ENCODE measurements at regions not wholly inside any gene's neighbourhood (a gene's known extent, or its start where the extent isn't known, plus 50 kb on each side); places are given as distances from the start of the nearest gene placed in this dataset.

GRCh38 chr5:116810951-116811350, 236.3 kb upstream of the SEMA6A start:
- no peaks in the 10 kb centered on the region for H3K9me3 ChIP-seq (replicated peaks; ENCODE audit: low read length)
- no peaks in the 10 kb centered on the region for H3K36me3 ChIP-seq (ENCODE audit: insufficient read depth, low read length)
- no peak overlapping the region for H3K9ac ChIP-seq (ENCODE audit: low read depth, low read length)
- no peaks in the 10 kb centered on the region for H3K4me1 ChIP-seq (ENCODE audit: control insufficient read depth, insufficient read depth, low read length)
- H3K4me3 ChIP-seq (ENCODE audit: low read length): no peak overlapping the region
- H3K4me2 ChIP-seq (ENCODE audit: low read length): no peak overlapping the region
- H3K27me3 ChIP-seq (ENCODE audit: control insufficient read depth, insufficient read depth, low read length): no peaks in the 10 kb centered on the region

- Histone ChIP-seq H3K4me3 (ENCODE audit: low read length) (no peak overlapping the region), H3K27me3 (ENCODE audit: control insufficient read depth, insufficient read depth, low read length) (no peaks in the 10 kb centered on the region), H3K4me1 (ENCODE audit: control insufficient read depth, insufficient read depth, low read length) (no peaks in the 10 kb centered on the region), H3K9ac (ENCODE audit: low read depth, low read length) (no peak overlapping the region), H3K4me2 (ENCODE audit: low read length) (no peak overlapping the region), H3K9me3 (replicated peaks; ENCODE audit: low read length) (no peaks in the 10 kb centered on the region), H3K36me3 (ENCODE audit: insufficient read depth, low read length) (no peaks in the 10 kb centered on the region)
Measured at GRCh38 chr5:116806836-116807235, 232.2 kb upstream of the SEMA6A start.

- Histone ChIP-seq H3K9me3 (replicated peaks; ENCODE audit: low read length) (no peaks in the 10 kb centered on the region), H3K9ac (ENCODE audit: low read depth, low read length) (no peak overlapping the region), H3K36me3 (ENCODE audit: insufficient read depth, low read length) (no peaks in the 10 kb centered on the region), H3K4me2 (ENCODE audit: low read length) (no peak overlapping the region), H3K4me1 (ENCODE audit: control insufficient read depth, insufficient read depth, low read length) (no peaks in the 10 kb centered on the region), H3K4me3 (ENCODE audit: low read length) (no peak overlapping the region), H3K27me3 (ENCODE audit: control insufficient read depth, insufficient read depth, low read length) (no peaks in the 10 kb centered on the region)
Measured at GRCh38 chr5:116799401-116799800, 224.8 kb upstream of the SEMA6A start.

GRCh38 chr5:116795189-116795588, 220.6 kb upstream of the SEMA6A start:
- Histone ChIP-seq H3K9ac (ENCODE audit: low read depth, low read length) (no peak overlapping the region), H3K4me1 (ENCODE audit: control insufficient read depth, insufficient read depth, low read length) (no peaks in the 10 kb centered on the region), H3K27me3 (ENCODE audit: control insufficient read depth, insufficient read depth, low read length) (no peaks in the 10 kb centered on the region), H3K4me2 (ENCODE audit: low read length) (no peak overlapping the region), H3K9me3 (replicated peaks; ENCODE audit: low read length) (no peaks in the 10 kb centered on the region), H3K4me3 (ENCODE audit: low read length) (no peak overlapping the region), H3K36me3 (ENCODE audit: insufficient read depth, low read length) (no peaks in the 10 kb centered on the region)

- H3K9me3 ChIP-seq (replicated peaks; ENCODE audit: low read length): no peaks in the 10 kb centered on the region
- H3K4me2 ChIP-seq (ENCODE audit: low read length): no peak overlapping the region
- no peaks in the 10 kb centered on the region for H3K4me1 ChIP-seq (ENCODE audit: control insufficient read depth, insufficient read depth, low read length)
- H3K4me3 ChIP-seq (ENCODE audit: low read length): no peak overlapping the region
- no peaks in the 10 kb centered on the region for H3K27me3 ChIP-seq (ENCODE audit: control insufficient read depth, insufficient read depth, low read length)
- no peak overlapping the region for H3K9ac ChIP-seq (ENCODE audit: low read depth, low read length)
- no peaks in the 10 kb centered on the region for H3K36me3 ChIP-seq (ENCODE audit: insufficient read depth, low read length)
Measured at GRCh38 chr5:116789522-116789921, 214.9 kb upstream of the SEMA6A start.

GRCh38 chr5:116788851-116789403, 214.3 kb upstream of the SEMA6A start:
- H3K9me3 ChIP-seq (replicated peaks; ENCODE audit: low read length): no peaks in the 10 kb centered on the region
- H3K9ac ChIP-seq (ENCODE audit: low read depth, low read length): no peak overlapping the region
- no peak overlapping the region for H3K4me3 ChIP-seq (ENCODE audit: low read length)
- H3K4me2 ChIP-seq (ENCODE audit: low read length): no peak overlapping the region
- no peaks in the 10 kb centered on the region for H3K27me3 ChIP-seq (ENCODE audit: control insufficient read depth, insufficient read depth, low read length)
- no peaks in the 10 kb centered on the region for H3K4me1 ChIP-seq (ENCODE audit: control insufficient read depth, insufficient read depth, low read length)
- no peaks in the 10 kb centered on the region for H3K36me3 ChIP-seq (ENCODE audit: insufficient read depth, low read length)

GRCh38 chr5:116787570-116787969, 212.9 kb upstream of the SEMA6A start:
- Histone ChIP-seq H3K4me1 (ENCODE audit: control insufficient read depth, insufficient read depth, low read length) (no peaks in the 10 kb centered on the region), H3K4me3 (ENCODE audit: low read length) (no peak overlapping the region), H3K27me3 (ENCODE audit: control insufficient read depth, insufficient read depth, low read length) (no peaks in the 10 kb centered on the region), H3K9ac (ENCODE audit: low read depth, low read length) (no peak overlapping the region), H3K9me3 (replicated peaks; ENCODE audit: low read length) (no peaks in the 10 kb centered on the region), H3K36me3 (ENCODE audit: insufficient read depth, low read length) (no peaks in the 10 kb centered on the region), H3K4me2 (ENCODE audit: low read length) (no peak overlapping the region)

GRCh38 chr5:116785106-116785505, 210.5 kb upstream of the SEMA6A start:
- Histone ChIP-seq H3K9me3 (replicated peaks; ENCODE audit: low read length) (no peaks in the 10 kb centered on the region), H3K4me1 (ENCODE audit: control insufficient read depth, insufficient read depth, low read length) (no peaks in the 10 kb centered on the region), H3K27me3 (ENCODE audit: control insufficient read depth, insufficient read depth, low read length) (no peaks in the 10 kb centered on the region), H3K36me3 (ENCODE audit: insufficient read depth, low read length) (no peaks in the 10 kb centered on the region), H3K4me2 (ENCODE audit: low read length) (no peak overlapping the region), H3K4me3 (ENCODE audit: low read length) (no peak overlapping the region), H3K9ac (ENCODE audit: low read depth, low read length) (no peak overlapping the region)

GRCh38 chr5:116779846-116780245, 205.2 kb upstream of the SEMA6A start:
- H3K36me3 ChIP-seq (ENCODE audit: insufficient read depth, low read length): no peaks in the 10 kb centered on the region
- no peaks in the 10 kb centered on the region for H3K9me3 ChIP-seq (replicated peaks; ENCODE audit: low read length)
- H3K4me3 ChIP-seq (ENCODE audit: low read length): no peak overlapping the region
- H3K4me1 ChIP-seq (ENCODE audit: control insufficient read depth, insufficient read depth, low read length): no peaks in the 10 kb centered on the region
- H3K27me3 ChIP-seq (ENCODE audit: control insufficient read depth, insufficient read depth, low read length): no peaks in the 10 kb centered on the region
- no peak overlapping the region for H3K9ac ChIP-seq (ENCODE audit: low read depth, low read length)
- no peak overlapping the region for H3K4me2 ChIP-seq (ENCODE audit: low read length)

GRCh38 chr5:116778651-116779280, 204.1 kb upstream of the SEMA6A start:
- Histone ChIP-seq H3K27me3 (ENCODE audit: control insufficient read depth, insufficient read depth, low read length) (no peaks in the 10 kb centered on the region), H3K4me1 (ENCODE audit: control insufficient read depth, insufficient read depth, low read length) (no peaks in the 10 kb centered on the region), H3K4me2 (ENCODE audit: low read length) (no peak overlapping the region), H3K36me3 (ENCODE audit: insufficient read depth, low read length) (no peaks in the 10 kb centered on the region), H3K9me3 (replicated peaks; ENCODE audit: low read length) (no peaks in the 10 kb centered on the region), H3K9ac (ENCODE audit: low read depth, low read length) (no peak overlapping the region), H3K4me3 (ENCODE audit: low read length) (no peak overlapping the region)

- Histone ChIP-seq H3K4me2 (ENCODE audit: low read length) (no peak overlapping the region), H3K9ac (ENCODE audit: low read depth, low read length) (no peak overlapping the region), H3K36me3 (ENCODE audit: insufficient read depth, low read length) (no peaks in the 10 kb centered on the region), H3K4me1 (ENCODE audit: control insufficient read depth, insufficient read depth, low read length) (no peaks in the 10 kb centered on the region), H3K27me3 (ENCODE audit: control insufficient read depth, insufficient read depth, low read length) (no peaks in the 10 kb centered on the region), H3K4me3 (ENCODE audit: low read length) (no peak overlapping the region), H3K9me3 (replicated peaks; ENCODE audit: low read length) (no peaks in the 10 kb centered on the region)
Measured at GRCh38 chr5:116778032-116778431, 203.4 kb upstream of the SEMA6A start.

GRCh38 chr5:116773926-116774325, 199.3 kb upstream of the SEMA6A start:
- Histone ChIP-seq H3K27me3 (ENCODE audit: control insufficient read depth, insufficient read depth, low read length) (no peaks in the 10 kb centered on the region), H3K4me1 (ENCODE audit: control insufficient read depth, insufficient read depth, low read length) (no peaks in the 10 kb centered on the region), H3K4me3 (ENCODE audit: low read length) (no peak overlapping the region), H3K9me3 (replicated peaks; ENCODE audit: low read length) (no peaks in the 10 kb centered on the region), H3K9ac (ENCODE audit: low read depth, low read length) (no peak overlapping the region), H3K4me2 (ENCODE audit: low read length) (no peak overlapping the region), H3K36me3 (ENCODE audit: insufficient read depth, low read length) (no peaks in the 10 kb centered on the region)

All from skeletal muscle satellite cell (primary cell).